Activated CD4-positive, alpha-beta memory T cell treated with anti-CD3 and anti-CD28 coated beads, Interleukin-2, amount 10 ng/mL, durations not matched to agents 7 days and 5 days (primary cell): ENCODE measurements at regions not wholly inside any gene's neighbourhood (a gene's known extent, or its start where the extent isn't known, plus 50 kb on each side); places are given as distances from the start of the nearest gene placed in this dataset.

Source experiments
- CTCF ChIA-PET: fragments of 350-600 bp; sonication (Branson Sonifier 250); formaldehyde crosslinking; loops from one replicate; lab custom pipeline; 2021; ENCODE audit warnings: antibody characterized with exemption, inconsistent platforms; lab: Charles Lee
- POLR2A ChIA-PET: fragments of 350-600 bp; sonication (Branson Sonifier 250); formaldehyde crosslinking; loops from one replicate; lab custom pipeline; 2021; ENCODE audit warnings: antibody characterized with exemption; lab: Charles Lee
- DNase-seq: peaks from one replicate; pipeline ENCODE4 v3.0.0-alpha.2; 2020
- H3K27ac Mint-ChIP-seq: one replicate; pipeline ENCODE4 v1.8.0; 2021; ENCODE audit warnings: mild to moderate bottlenecking, mixed read lengths
- H3K27me3 Mint-ChIP-seq: one replicate; pipeline ENCODE4 v1.8.0; 2021; ENCODE audit warnings: mixed read lengths
- H3K36me3 Mint-ChIP-seq: one replicate; pipeline ENCODE4 v1.8.0; 2021; ENCODE audit warnings: low read depth, mixed read lengths
- H3K4me1 Mint-ChIP-seq: one replicate; pipeline ENCODE4 v1.8.0; 2021; ENCODE audit warnings: mixed read lengths
- H3K4me3 Mint-ChIP-seq: one replicate; pipeline ENCODE4 v1.8.0; 2021; ENCODE audit warnings: mild to moderate bottlenecking, mixed read lengths
- H3K9me3 Mint-ChIP-seq: one replicate; pipeline ENCODE4 v1.8.0; 2021; ENCODE audit warnings: mixed read lengths

DNA sequence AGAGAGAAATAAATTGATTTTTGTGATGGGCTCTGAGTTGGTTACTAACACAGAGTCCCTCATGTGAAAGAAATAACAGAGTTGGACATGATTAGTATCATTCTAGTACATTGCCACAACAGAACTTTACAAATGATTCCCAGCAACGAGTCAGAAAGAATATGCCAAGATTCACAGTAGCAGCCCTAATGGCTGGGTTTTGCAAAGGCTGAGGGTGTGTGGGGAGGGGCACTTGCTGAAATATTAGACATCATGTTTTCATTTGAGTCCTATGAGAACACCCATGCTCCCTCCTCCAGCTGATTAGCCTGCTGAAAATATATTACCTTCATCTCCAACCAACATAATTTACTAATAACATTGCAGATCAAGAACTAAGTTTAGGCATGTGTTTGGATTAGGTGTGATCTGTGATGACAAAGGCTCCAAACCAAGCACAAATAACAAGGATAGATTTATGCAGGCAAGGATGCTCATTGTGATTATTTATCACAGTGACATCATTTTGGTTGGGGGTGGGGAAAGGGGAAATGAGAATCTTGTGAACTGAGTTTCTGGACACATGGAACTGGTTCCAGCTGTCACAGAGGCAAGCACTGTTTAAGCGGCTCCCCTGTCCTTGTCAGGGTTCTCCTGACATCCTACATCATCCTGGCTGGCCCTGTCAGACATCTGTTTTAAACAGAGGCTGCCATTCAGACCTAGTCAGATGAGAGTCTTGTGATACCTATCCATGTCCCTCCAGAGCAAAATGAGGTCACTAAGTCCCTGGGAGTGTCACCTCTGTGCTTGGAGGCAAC lies 205.8 kb upstream of the NCKAP5 start:
- H3K9me3 Mint-ChIP-seq: no peaks in the 10 kb centered on the region
- no peak overlapping the region for H3K27ac Mint-ChIP-seq
- CTCF ChIA-PET: no interaction called here

DNA sequence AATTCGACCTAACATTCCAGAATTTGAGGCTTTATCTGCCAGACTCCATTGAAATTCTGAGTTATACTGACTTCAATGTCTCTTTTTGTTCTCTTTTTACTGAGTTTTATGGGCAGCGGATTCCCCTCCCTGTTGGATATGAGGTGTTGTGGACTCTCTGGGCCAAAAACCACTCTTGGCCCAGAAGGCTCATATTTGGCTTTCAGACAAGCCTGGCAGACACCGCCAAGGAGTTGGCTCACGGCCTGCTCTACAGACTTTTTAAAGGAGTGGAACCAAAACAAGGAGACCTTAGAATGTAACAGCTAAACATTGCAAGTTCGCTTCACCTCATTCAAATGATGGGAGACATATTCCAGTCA lies 206.4 kb upstream of the NCKAP5 start:
- no peaks in the 10 kb centered on the region for H3K4me1 Mint-ChIP-seq
- H3K36me3 Mint-ChIP-seq: no peaks in the 10 kb centered on the region
- ChIA-PET POLR2A (no interaction called here), CTCF (no interaction called here)
- no peaks in the 10 kb centered on the region for H3K9me3 Mint-ChIP-seq
- no peak for DNase-seq
- peaks cover 3% of the 10 kb centered on the region for H3K27me3 Mint-ChIP-seq
- H3K4me3 Mint-ChIP-seq: no peak overlapping the region
- no peak overlapping the region for H3K27ac Mint-ChIP-seq

More for the DNA sequence above, 205.8 kb upstream of the NCKAP5 start:
- peaks cover 3% of the 10 kb centered on the region for H3K27me3 Mint-ChIP-seq
- no peaks in the 10 kb centered on the region for H3K36me3 Mint-ChIP-seq
- H3K4me3 Mint-ChIP-seq: no peak overlapping the region
- H3K4me1 Mint-ChIP-seq: no peaks in the 10 kb centered on the region
- POLR2A ChIA-PET: no interaction called here
- no peak for DNase-seq

DNA sequence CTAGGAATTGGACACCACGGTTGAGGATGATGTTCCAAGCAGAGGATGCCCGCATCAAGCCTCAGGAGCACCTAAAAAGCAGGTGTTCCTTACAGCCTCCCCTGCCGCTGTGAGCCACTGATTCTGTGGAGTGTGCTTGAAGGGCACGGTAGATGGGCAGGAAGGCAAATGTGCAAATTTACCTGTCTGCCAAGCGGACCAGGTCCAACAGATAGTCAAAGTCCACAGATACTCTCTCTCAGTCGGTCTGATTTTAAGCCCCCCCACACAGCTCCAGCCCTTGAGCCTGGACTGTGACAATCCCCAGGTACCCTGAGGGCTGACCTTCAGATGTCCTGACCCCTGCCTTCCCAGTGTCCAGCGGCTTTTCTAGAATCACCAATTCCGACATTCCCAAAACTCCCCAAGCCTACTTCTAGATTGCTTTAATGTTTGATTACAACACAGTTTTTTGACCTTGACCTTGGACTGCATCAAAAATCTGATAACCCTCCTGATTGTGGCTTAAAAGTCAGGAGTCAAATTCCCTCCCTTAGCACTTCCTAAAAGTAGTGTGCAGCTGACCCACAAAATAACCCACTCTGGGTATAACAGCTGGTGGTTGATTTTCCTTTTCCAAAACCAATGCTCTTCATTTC lies 208.8 kb upstream of the NCKAP5 start:
- Mint-ChIP-seq H3K27ac (no peak overlapping the region), H3K4me3 (no peak overlapping the region), H3K36me3 (no peaks in the 10 kb centered on the region), H3K9me3 (no peaks in the 10 kb centered on the region), H3K27me3 (no peaks in the 10 kb centered on the region), H3K4me1 (no peaks in the 10 kb centered on the region)
- no peak for DNase-seq
- POLR2A ChIA-PET: no interaction called here
- CTCF ChIA-PET: no interaction called here

DNA sequence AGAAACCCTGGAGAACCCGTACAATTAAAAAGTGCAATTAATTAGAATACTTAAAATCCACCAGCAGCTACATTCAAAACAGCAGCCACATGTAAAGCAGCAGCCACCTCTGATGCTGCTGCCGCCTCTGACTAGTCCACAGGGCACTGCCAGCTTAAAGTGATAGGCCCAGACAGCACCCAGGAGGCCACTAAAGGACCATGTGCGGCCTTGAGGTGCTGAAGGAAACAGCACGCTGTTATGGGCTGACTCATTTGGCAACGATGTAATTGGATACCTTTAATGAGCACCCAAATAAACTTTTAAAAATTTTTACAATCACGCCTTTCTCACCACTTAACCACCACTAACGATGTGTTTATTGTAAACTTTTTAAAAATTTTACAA lies 209.3 kb upstream of the NCKAP5 start:
- Mint-ChIP-seq H3K27ac (no peak overlapping the region), H3K27me3 (no peaks in the 10 kb centered on the region), H3K9me3 (no peaks in the 10 kb centered on the region), H3K4me1 (no peaks in the 10 kb centered on the region), H3K36me3 (no peaks in the 10 kb centered on the region), H3K4me3 (no peak overlapping the region)
- ChIA-PET POLR2A (no interaction called here), CTCF (no interaction called here)
- DNase-seq: no peak

DNA sequence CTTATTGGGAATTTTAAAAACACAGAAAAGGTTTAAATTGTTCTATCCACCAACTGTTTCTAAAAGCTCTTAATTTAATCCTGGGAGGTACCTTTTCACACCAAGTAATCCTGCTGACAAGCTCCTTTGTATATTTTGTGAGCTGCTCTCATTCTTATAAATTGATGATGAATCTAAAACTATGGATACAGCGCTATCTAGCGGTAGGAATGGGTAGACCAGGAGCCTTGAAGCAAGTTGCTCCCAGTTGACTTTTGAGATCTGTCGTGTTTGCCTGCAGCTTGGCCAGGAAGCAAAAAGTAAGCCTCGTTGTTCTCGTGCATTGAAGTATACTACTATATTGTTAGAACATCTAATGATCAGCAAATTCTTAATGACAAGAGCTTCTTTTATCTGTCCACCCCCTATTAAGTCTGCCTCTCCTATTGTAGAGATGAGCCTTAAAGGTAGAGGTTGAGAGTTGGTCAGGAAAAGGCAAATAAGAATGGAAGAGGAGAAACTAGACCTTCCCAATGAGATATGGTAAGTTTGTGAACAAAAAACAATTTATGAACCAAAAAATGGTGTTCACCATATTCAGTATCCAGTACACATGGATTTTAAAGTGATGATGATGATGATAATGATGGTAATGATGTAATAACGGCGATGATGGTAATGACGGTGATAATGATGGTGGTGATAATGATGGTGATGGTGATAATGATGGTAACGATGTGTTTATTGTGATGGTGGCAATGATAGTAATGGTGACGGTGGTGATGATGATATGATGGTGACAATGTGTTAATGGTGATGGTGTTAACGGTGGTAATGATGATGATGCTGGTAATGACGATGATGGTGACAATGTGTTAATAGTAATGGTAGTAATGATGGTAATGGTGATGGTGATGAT lies 212.1 kb upstream of the NCKAP5 start:
- H3K4me3 Mint-ChIP-seq: no peak overlapping the region

DNA sequence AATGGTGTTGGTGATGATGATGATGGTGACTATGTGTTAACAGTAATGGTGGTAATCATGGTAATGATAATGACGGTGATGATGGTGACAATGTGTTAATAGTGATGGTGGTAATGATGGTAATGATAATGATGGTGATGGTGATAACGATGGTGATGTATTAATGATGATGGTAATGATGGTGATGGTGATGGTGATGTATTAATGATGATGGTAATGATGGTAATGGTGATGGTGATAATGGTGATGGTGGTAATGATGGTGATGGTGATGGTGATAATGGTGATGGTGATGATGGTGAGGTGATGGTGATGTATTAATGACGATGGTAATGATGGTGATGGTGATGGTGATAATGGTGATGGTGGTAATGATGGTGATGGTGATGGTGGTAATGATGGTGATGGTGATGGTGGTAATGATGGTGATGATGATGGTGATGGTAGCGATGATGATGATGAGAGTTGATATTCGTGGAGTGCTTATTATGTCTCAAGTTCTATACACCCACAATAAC lies 212.8 kb upstream of the NCKAP5 start:
- DNase-seq: no peak
- Mint-ChIP-seq H3K27me3 (no peaks in the 10 kb centered on the region), H3K27ac (no peak overlapping the region), H3K4me3 (no peak overlapping the region), H3K9me3 (no peaks in the 10 kb centered on the region), H3K4me1 (no peaks in the 10 kb centered on the region), H3K36me3 (no peaks in the 10 kb centered on the region)
- CTCF ChIA-PET: no interaction called here
- POLR2A ChIA-PET: no interaction called here

More for the DNA sequence above, 212.1 kb upstream of the NCKAP5 start:
- peak; percentile 22 for DNase-seq
- POLR2A ChIA-PET: no interaction called here
- no peaks in the 10 kb centered on the region for H3K9me3 Mint-ChIP-seq
- CTCF ChIA-PET: interaction anchor here (0.8 to 1.4 kb wide), 4 partner anchors 9 to 1233 kb away, joined by 3 to 4 read pairs (median 4); no protein-coding TSS in a partner anchor
- H3K36me3 Mint-ChIP-seq: no peaks in the 10 kb centered on the region
- no peaks in the 10 kb centered on the region for H3K4me1 Mint-ChIP-seq
- H3K27ac Mint-ChIP-seq: no peak overlapping the region
- no peaks in the 10 kb centered on the region for H3K27me3 Mint-ChIP-seq

DNA sequence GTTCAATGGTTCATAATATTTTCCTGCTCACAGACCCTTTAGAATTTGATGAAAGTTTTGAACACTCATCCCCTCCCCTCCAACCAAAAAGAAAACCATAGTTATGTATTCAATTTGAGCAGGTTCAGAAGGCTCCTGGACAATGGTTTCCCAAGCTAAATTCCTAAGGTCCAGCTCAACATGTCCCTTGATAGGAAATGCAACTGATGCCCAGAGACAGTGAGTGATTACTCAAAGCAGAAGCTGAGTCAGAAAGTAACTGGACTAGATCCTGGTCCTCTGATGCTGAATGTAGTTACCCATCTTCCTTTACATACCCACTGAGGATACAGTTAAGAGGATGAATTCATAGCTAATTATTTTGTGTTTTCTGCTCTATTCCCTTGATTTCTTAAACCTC lies 218.9 kb upstream of the NCKAP5 start:
- Mint-ChIP-seq H3K9me3 (no peaks in the 10 kb centered on the region), H3K4me1 (no peaks in the 10 kb centered on the region), H3K27ac (no peak overlapping the region), H3K27me3 (peaks cover 4% of the 10 kb centered on the region), H3K4me3 (no peak overlapping the region), H3K36me3 (no peaks in the 10 kb centered on the region)
- ChIA-PET CTCF (interaction anchor here (1.4 kb wide), 1 partner anchor 57 kb away, joined by 3 read pairs; no protein-coding TSS in a partner anchor), POLR2A (no interaction called here)
- no peak for DNase-seq

DNA sequence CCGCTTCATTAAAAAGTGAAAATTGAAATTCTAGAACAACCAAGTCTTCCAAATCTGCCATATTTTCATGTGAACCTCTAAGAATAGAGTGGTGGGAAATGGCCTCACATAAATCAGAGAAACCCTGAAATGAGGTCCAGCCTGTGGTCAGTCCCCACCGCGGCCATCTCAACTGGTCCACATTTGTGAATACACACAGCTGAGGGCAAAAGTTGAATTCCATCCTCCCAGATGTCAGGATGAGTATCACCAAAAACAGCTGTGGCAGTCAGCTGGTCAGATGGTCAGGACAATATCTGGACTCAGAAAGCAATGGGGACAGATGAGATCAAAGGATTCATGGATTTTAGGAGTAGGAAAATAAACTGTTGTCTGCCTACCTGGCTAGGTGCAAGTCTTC lies 219.4 kb upstream of the NCKAP5 start:
- Mint-ChIP-seq H3K27ac (no peak overlapping the region), H3K9me3 (no peaks in the 10 kb centered on the region), H3K4me3 (no peak overlapping the region), H3K36me3 (no peaks in the 10 kb centered on the region), H3K27me3 (peaks cover 4% of the 10 kb centered on the region), H3K4me1 (no peaks in the 10 kb centered on the region)
- CTCF ChIA-PET: interaction anchor here (1.4 kb wide), 1 partner anchor 57 kb away, joined by 3 read pairs; no protein-coding TSS in a partner anchor
- POLR2A ChIA-PET: no interaction called here
- DNase-seq: no peak

DNA sequence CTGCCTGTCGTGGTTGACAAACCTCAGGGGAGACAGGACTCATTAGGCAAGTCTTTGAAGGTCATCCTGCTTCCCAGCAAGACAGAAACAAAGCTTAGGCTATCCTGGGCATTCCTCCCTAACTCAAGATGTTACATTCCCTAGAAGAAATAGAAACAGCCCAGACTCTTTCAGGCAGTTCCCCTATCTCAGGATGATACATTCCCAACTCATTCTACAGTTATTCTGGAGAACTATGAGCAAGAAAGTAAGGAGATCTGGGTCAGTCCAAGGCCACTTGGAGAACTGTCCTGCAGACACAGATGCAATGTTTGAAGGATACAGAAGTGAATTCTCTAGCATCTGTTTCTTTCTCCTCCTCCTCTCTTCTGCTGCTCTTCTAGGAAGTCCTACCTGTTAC lies 220.1 kb upstream of the NCKAP5 start:
- no peaks in the 10 kb centered on the region for H3K36me3 Mint-ChIP-seq
- no peak overlapping the region for H3K4me3 Mint-ChIP-seq
- no peak for DNase-seq
- POLR2A ChIA-PET: no interaction called here
- no peak overlapping the region for H3K27ac Mint-ChIP-seq
- H3K4me1 Mint-ChIP-seq: no peaks in the 10 kb centered on the region
- no peaks in the 10 kb centered on the region for H3K9me3 Mint-ChIP-seq
- CTCF ChIA-PET: no interaction called here
- peaks cover 4% of the 10 kb centered on the region for H3K27me3 Mint-ChIP-seq

DNA sequence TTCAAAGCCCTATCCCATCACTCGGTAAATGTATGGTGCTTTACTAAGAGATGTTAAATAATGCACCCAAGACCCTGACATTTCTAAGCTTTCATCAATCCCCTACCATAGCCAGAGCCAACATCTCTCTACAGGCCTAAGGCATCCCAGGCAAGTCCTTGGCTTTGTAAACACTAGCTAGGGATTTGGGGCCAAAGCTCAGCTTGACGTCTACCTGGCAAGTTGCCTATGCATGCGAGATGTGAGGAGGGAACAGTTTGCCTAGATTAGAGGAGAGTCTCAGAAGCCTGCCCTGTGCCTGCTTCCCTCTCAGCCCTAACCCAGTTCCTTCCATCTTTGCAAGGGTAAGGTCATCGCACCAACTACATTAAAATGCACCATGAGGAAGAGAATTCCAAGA lies 221.5 kb upstream of the NCKAP5 start:
- DNase-seq: no peak
- Mint-ChIP-seq H3K9me3 (no peaks in the 10 kb centered on the region), H3K4me1 (no peaks in the 10 kb centered on the region), H3K4me3 (no peak overlapping the region), H3K27me3 (peaks cover 4% of the 10 kb centered on the region), H3K27ac (no peak overlapping the region), H3K36me3 (no peaks in the 10 kb centered on the region)
- ChIA-PET POLR2A (no interaction called here), CTCF (interaction anchor here (1.3 kb wide), 1 partner anchor 10 kb away, joined by 4 read pairs; no protein-coding TSS in a partner anchor)

DNA sequence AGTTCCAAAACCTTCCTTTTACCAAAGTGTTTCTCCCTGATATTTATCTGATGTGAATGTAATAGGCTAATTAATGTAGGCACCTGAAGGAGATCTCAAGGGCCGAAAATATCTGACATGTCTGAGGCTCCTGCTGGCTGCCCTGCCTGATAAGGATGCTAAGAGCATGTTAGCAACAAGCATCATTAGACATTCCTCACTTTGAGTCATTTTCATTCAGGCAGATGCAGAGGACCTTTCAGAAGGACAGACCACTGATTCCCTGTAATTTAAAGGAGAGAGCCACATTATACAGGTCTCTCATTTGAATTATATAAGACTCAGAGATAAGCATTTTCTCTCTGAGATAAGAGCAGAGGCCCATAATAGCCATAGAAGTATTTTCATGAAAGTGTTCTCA lies 222.4 kb upstream of the NCKAP5 start:
- ChIA-PET POLR2A (no interaction called here), CTCF (no interaction called here)
- H3K9me3 Mint-ChIP-seq: no peaks in the 10 kb centered on the region
- no peaks in the 10 kb centered on the region for H3K4me1 Mint-ChIP-seq
- H3K27ac Mint-ChIP-seq: no peak overlapping the region
- H3K4me3 Mint-ChIP-seq: no peak overlapping the region
- H3K27me3 Mint-ChIP-seq: peaks cover 4% of the 10 kb centered on the region
- no peak for DNase-seq
- H3K36me3 Mint-ChIP-seq: no peaks in the 10 kb centered on the region

DNA sequence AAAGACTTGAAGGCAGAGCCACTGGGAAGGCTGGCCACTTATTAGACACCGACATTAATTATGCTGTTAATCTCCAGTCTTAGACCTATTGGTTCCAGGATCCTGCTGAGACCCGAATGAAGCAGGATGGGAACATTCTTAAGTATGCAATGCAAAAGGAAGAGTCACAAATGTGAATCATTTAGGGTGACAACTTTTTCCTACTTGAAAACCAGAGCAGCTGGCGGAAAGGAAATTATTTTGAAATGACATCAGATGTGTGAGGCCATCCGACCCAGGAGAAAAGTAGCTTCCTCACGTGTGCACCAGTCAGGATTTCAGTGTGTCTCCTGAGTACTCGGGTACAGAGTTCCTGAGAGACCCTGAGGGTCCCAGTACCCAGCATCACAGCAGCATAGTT lies 222.9 kb upstream of the NCKAP5 start:
- DNase-seq: no peak
- H3K36me3 Mint-ChIP-seq: no peaks in the 10 kb centered on the region
- CTCF ChIA-PET: no interaction called here
- H3K27ac Mint-ChIP-seq: no peak overlapping the region
- H3K4me1 Mint-ChIP-seq: no peaks in the 10 kb centered on the region
- POLR2A ChIA-PET: no interaction called here
- H3K27me3 Mint-ChIP-seq: peaks cover 4% of the 10 kb centered on the region
- H3K4me3 Mint-ChIP-seq: no peak overlapping the region
- no peaks in the 10 kb centered on the region for H3K9me3 Mint-ChIP-seq

DNA sequence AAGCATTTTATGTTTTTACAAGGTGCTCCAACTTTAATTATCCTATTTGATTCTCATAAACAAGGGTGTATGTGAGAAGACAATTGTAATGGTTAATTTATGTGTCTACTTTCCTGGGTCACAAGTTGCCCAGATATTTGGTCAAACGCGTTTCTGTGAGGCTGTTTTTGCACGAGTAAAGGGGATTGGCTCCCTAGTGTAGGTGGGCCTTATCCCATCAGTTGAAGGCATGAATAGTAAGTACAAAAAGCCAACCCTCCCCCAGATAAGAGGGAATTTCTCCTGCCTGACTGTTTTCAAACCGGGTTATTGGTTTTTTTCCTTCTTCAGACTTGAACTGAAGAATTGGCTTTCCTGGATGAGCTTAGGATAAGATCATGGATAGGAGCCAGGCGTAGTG lies 224.0 kb upstream of the NCKAP5 start:
- CTCF ChIA-PET: no interaction called here
- H3K27me3 Mint-ChIP-seq: peaks cover 4% of the 10 kb centered on the region
- no peak overlapping the region for H3K27ac Mint-ChIP-seq
- DNase-seq: no peak
- H3K9me3 Mint-ChIP-seq: no peaks in the 10 kb centered on the region
- H3K4me3 Mint-ChIP-seq: no peak overlapping the region
- POLR2A ChIA-PET: no interaction called here
- no peaks in the 10 kb centered on the region for H3K36me3 Mint-ChIP-seq
- no peaks in the 10 kb centered on the region for H3K4me1 Mint-ChIP-seq
